SK-N-MC (cell line): ENCODE measurements at regions not wholly inside any gene's neighbourhood (a gene's known extent, or its start where the extent isn't known, plus 50 kb on each side); places are given as distances from the start of the nearest gene placed in this dataset.

Experiments
- EZH2 ChIP-seq: fragments of 200-600 bp; sonication (generic); IDR thresholded peaks from one replicate; pipeline ENCODE4 v1.6.1; 2017; ENCODE audit warnings: antibody characterized with exemption
- FOXP2 ChIP-seq: optimal IDR thresholded peaks from 2 replicates; pipeline ENCODE3; 2011; ENCODE audit warnings: mild to moderate bottlenecking, moderate library complexity; ENCODE audit not compliant: insufficient read depth; ENCODE audit errors: extremely low read length, control extremely low read depth
- POLR2AphosphoS5 ChIP-seq: IDR thresholded peaks from 2 replicates; pipeline ENCODE4 v1.6.1; 2012; ENCODE audit warnings: mild to moderate bottlenecking, low read depth, low read length, borderline replicate concordance

DNA sequence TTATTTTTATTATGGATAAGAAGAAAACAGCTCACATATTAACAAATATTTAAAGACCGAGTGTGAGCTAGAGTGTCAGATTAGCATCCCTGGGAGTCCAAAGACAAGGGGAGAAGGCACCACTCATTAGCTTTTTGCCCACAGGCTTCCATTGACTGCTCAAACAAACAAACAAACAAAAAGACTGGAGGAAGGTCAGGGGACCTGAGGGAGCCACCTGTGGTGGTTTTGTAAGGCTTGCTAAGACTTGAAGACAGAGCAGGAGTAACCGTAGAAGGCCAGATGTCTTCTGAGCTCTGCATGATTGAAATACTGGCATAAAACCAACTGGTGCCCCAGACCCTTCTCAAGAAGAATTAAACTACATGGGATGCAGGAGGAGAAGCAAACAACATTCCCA is 395.2 kb upstream of the CNTN5 start:
- TF ChIP-seq POLR2AphosphoS5 (no peak), EZH2 (no peak), FOXP2 (no peak)
